ENCODE measurements at regions not wholly inside any gene's neighbourhood (a gene's known extent, or its start where the extent isn't known, plus 50 kb on each side); places are given as distances from the start of the nearest gene placed in this dataset.

GRCh38 chr1:38228718-38229117, 182.1 kb upstream of the POU3F1 start:
- H2AFZ ChIP-seq (ENCODE audit: low read depth, low read length): no peak overlapping the region
- BruUV-seq (replicated peaks): no TSS peak
- CTCF ChIA-PET (ENCODE audit: low intra/inter-chr PET ratio): no interaction called here
- DNase-seq (ENCODE audit: extremely low read depth in 1 of 4, low spot score in 3 of 4) (no peak), ATAC-seq (no peak), FAIRE-seq (no peak)
- no peaks in the 10 kb centered on the region for H3K4me1 ChIP-seq (replicated peaks in 1 of 2; ENCODE audit: control insufficient read depth in 2 of 2, insufficient read depth in 2 of 2, low read length in 2 of 2)
- H3K9me1 ChIP-seq (ENCODE audit: control insufficient read depth, insufficient read depth, low read length): no peaks in the 10 kb centered on the region
- POLR2A ChIA-PET: interaction anchor here (0.7 to 1.1 kb wide), 3 partner anchors 9 to 104 kb away, joined by 3 read pairs; no protein-coding TSS in a partner anchor
- no peaks in the 10 kb centered on the region for H3K36me3 ChIP-seq (ENCODE audit: control insufficient read depth, insufficient read depth, low read length)
- no peak overlapping the region for H3K4me2 ChIP-seq (ENCODE audit: insufficient read depth, low read length)
- no peaks in the 10 kb centered on the region for H3K9me3 ChIP-seq (replicated peaks; ENCODE audit: control insufficient read depth, insufficient read depth, low read depth, low read length)
- H4K20me1 ChIP-seq (replicated peaks; ENCODE audit: control insufficient read depth, insufficient read depth, low read length): no peaks in the 10 kb centered on the region
- H3K27me3 ChIP-seq (ENCODE audit: control insufficient read depth in 2 of 2, insufficient read depth in 2 of 2, low read length in 2 of 2): peaks cover 13 to 15% of the 10 kb centered on the region in 2 experiments; a peak in 3 of 5 replicates
- no peak for TF ChIP-seq TFAP4 (CRISPR knock-in tag; IDR thresholded peaks at IDR 0.05; ENCODE audit: borderline replicate concordance)
- no peak for TF ChIP-seq SAFB2 (IDR thresholded peaks at IDR 0.05; ENCODE audit: borderline replicate concordance, low read depth, low read length, severe bottlenecking)
- TF ChIP-seq ZNF24 (IDR thresholded peaks at IDR 0.05): no peak
- no peak for TF ChIP-seq FOXA1 (IDR thresholded peaks at IDR 0.05; ENCODE audit: borderline replicate concordance)
- no peak for TF ChIP-seq CBFB (CRISPR knock-in tag; IDR thresholded peaks at IDR 0.05)
- TF ChIP-seq EWSR1 (IDR thresholded peaks at IDR 0.05; ENCODE audit: borderline replicate concordance, low read depth, partially characterized antibody): no peak
- no peak for TF ChIP-seq ESRRA (IDR thresholded peaks at IDR 0.05; ENCODE audit: borderline replicate concordance, low read depth)
- intact Hi-C loops (cut with micrococcal nuclease) (no loop called here), in situ Hi-C loops (cut with MboI) (no loop called here)
- H3K9ac ChIP-seq (ENCODE audit: insufficient read depth in 1 of 2, low read depth in 2 of 2, low read length in 2 of 2): no peak overlapping the region
- 0% methylated on average over 3 of the region's 3 CpGs for WGBS (ENCODE audit: insufficient coverage, low coverage, missing lambda C conversion rate)
- H3K27ac ChIP-seq (ENCODE audit: extremely low read depth, low read depth, low read length): no peak overlapping the region
- H3K79me2 ChIP-seq (ENCODE audit: control insufficient read depth, insufficient read depth, low read length): no peaks in the 10 kb centered on the region
- no peak overlapping the region for H3K4me3 ChIP-seq

All from K562 (cell line).